Dermis microvascular lymphatic vessel endothelial cell (primary cell): ENCODE measurements at regions not wholly inside any gene's neighbourhood (a gene's known extent, or its start where the extent isn't known, plus 50 kb on each side); places are given as distances from the start of the nearest gene placed in this dataset.

Experiments
- DNase-seq, 2 donors: peaks; one replicate each; pipeline versions ENCODE4 v3.0.0 to v3.0.0-alpha.2; 2010; ENCODE audit warnings: low read depth in 2 of 2

- no peak for DNase-seq
Measured at GRCh38 chr4:100084892-100085291, 105.4 kb downstream of the DDIT4L start.

GRCh38 chr4:100083289-100083688 lies 107.0 kb downstream of the DDIT4L start:
- DNase-seq, result no peak

GRCh38 chr4:100082852-100083251 lies 107.4 kb downstream of the DDIT4L start:
- no peak for DNase-seq

- DNase-seq, result no peak
Measured at GRCh38 chr4:100081491-100081890, 108.8 kb downstream of the DDIT4L start.

- DNase-seq, result no peak
Measured at GRCh38 chr4:100079264-100079663, 111.0 kb downstream of the DDIT4L start.

GRCh38 chr4:100076753-100077152 lies 113.5 kb downstream of the DDIT4L start:
- no peak for DNase-seq

GRCh38 chr4:100075486-100076270 lies 114.6 kb downstream of the DDIT4L start:
- DNase-seq, result no peak

GRCh38 chr4:100075056-100075455 lies 115.2 kb downstream of the DDIT4L start:
- no peak for DNase-seq

GRCh38 chr4:100071506-100071905 lies 118.8 kb downstream of the DDIT4L start:
- DNase-seq, result no peak

- DNase-seq, result no peak
Measured at GRCh38 chr4:100070868-100071267, 119.4 kb downstream of the DDIT4L start.

GRCh38 chr4:100069207-100069606 lies 119.1 kb upstream of the H2AZ1 start:
- DNase-seq, result no peak

- no peak for DNase-seq
Measured at GRCh38 chr4:100067255-100067654, 117.2 kb upstream of the H2AZ1 start.

GRCh38 chr4:100063355-100063754 lies 113.3 kb upstream of the H2AZ1 start:
- no peak for DNase-seq

GRCh38 chr4:100062921-100063320 lies 112.8 kb upstream of the H2AZ1 start:
- DNase-seq, result no peak

GRCh38 chr4:100061835-100062234 lies 111.8 kb upstream of the H2AZ1 start:
- DNase-seq, result no peak

- DNase-seq, result no peak
Measured at GRCh38 chr4:100060765-100061416, 110.8 kb upstream of the H2AZ1 start.

- DNase-seq, result no peak
Measured at GRCh38 chr4:100059467-100059866, 109.4 kb upstream of the H2AZ1 start.

- DNase-seq, result no peak
Measured at GRCh38 chr4:100056701-100057100, 106.6 kb upstream of the H2AZ1 start.

GRCh38 chr4:100054071-100054470 lies 104.0 kb upstream of the H2AZ1 start:
- no peak for DNase-seq

- no peak for DNase-seq
Measured at GRCh38 chr4:100049872-100050271, 99.8 kb upstream of the H2AZ1 start.

GRCh38 chr4:100042711-100043110 lies 92.6 kb upstream of the H2AZ1 start:
- DNase-seq, result no peak

- no peak for DNase-seq
Measured at GRCh38 chr4:100042235-100042634, 92.2 kb upstream of the H2AZ1 start.

GRCh38 chr4:100041646-100042045 lies 91.6 kb upstream of the H2AZ1 start:
- DNase-seq, result no peak
